Upper lobe of left lung (tissue), 6 donors: ENCODE measurements at regions not wholly inside any gene's neighbourhood (a gene's known extent, or its start where the extent isn't known, plus 50 kb on each side); places are given as distances from the start of the nearest gene placed in this dataset.

Source experiments
- ATAC-seq, 2 donors: fragments of 200-7000 bp; cut with Tn5 transposase; one replicate each; pipeline ENCODE4 v1.9.1; 2022; ENCODE audit warnings: mild to moderate bottlenecking in 2 of 2, moderate library complexity in 2 of 2; ENCODE audit not compliant: low FRiP score in 2 of 2
- DNase-seq, 2 donors: peaks; one replicate each; pipeline ENCODE4 v3.0.0-alpha.2; 2019 to 2020
- H3K27ac ChIP-seq, 4 donors: fragments of 200-600 bp; sonication (generic); one replicate each; pipeline ENCODE4 v1.5.1; 2016 to 2019
- H3K27me3 ChIP-seq, 4 donors: fragments of 200-600 bp; sonication (generic); one replicate each; pipeline ENCODE4 v1.5.1; 2017 to 2019
- H3K36me3 ChIP-seq, 4 donors: fragments of 200-600 bp; sonication (generic); one replicate each; pipeline ENCODE4 v1.5.1; 2016 to 2019
- H3K4me1 ChIP-seq, 4 donors: fragments of 200-600 bp; sonication (generic); one replicate each; pipeline ENCODE4 v1.5.1; 2018 to 2019
- H3K4me3 ChIP-seq, 4 donors: fragments of 200-600 bp; sonication (generic); one replicate each; pipeline ENCODE4 v1.5.1; 2017 to 2019; ENCODE audit warnings: mild to moderate bottlenecking in 2 of 4, moderate library complexity in 1 of 4
- H3K9me3 ChIP-seq, 4 donors: fragments of 200-600 bp; sonication (generic); one replicate each; pipeline ENCODE4 v1.5.1; 2018 to 2019
- CTCF ChIP-seq, 6 experiments: fragments of 450-650 bp in 4 of 6; fragments of 200-600 bp in 2 of 6; sonication (generic) in 2 of 6; IDR thresholded peaks; one replicate each; pipeline ENCODE4 v1.5.1; 2016 to 2019; ENCODE audit warnings: antibody characterized with exemption in 6 of 6
- EP300 ChIP-seq, 4 donors: sonication (generic); formaldehyde crosslinking; IDR thresholded peaks; one replicate each; pipeline ENCODE4 v1.5.1; 2017; ENCODE audit warnings: antibody characterized with exemption in 4 of 4, control low read depth in 2 of 4
- POLR2A ChIP-seq, 4 donors: fragments of 450-650 bp; IDR thresholded peaks; one replicate each; pipeline ENCODE4 v1.5.1; 2016 to 2017; ENCODE audit warnings: antibody characterized with exemption in 4 of 4, mild to moderate bottlenecking in 2 of 4
- POLR2AphosphoS5 ChIP-seq, 2 donors: sonication (generic); formaldehyde crosslinking; IDR thresholded peaks; one replicate each; pipeline ENCODE4 v1.5.1; 2017; ENCODE audit warnings: antibody characterized with exemption in 2 of 2
- WGBS, 2 donors: methylation state at CpG; one replicate each; pipeline ENCODE4 v1.1.5; 2017 to 2018; 5-methylcytosine and 5-hydroxymethylcytosine counted together
- donor health status: DM: no; HTN: no; CAD: no; lungs with moderate emphysema.
- donor health status: DM: no; HTN: yes; CAD: no; lungs with severe emphysema.

DNA sequence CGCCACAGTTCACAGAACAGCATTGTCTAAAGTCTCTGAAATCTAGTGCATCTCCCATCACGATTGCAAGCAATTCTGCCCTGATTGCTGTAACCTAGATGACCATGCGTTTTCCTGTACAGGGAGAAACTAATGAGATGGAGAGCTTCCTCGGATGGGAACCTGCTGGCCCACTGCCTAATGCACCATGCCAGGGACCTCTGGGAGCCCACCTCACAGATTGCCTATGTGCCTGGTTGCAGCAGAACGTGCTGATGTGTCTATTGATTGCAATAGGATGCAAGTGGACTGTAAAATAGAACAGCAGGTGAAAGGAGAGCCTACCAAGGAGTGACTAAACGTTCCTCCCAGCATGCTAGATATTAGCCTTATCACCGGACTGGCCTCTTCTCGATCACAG, 141.0 kb upstream of the RAB12 start:
- DNase-seq (no peak), ATAC-seq (no peak)
- H3K9me3 ChIP-seq: no peaks in the 10 kb centered on the region
- TF ChIP-seq CTCF (IDR thresholded peaks at IDR 0.05) (no peak), POLR2A (IDR thresholded peaks at IDR 0.05) (no peak), EP300 (IDR thresholded peaks at IDR 0.05) (no peak), POLR2AphosphoS5 (IDR thresholded peaks at IDR 0.05) (no peak)
- no peak overlapping the region for H3K27ac ChIP-seq
- WGBS, 2 donors: 82 to 90% methylated on average over 5 to 8 of the region's 8 CpGs
- H3K4me1 ChIP-seq: peaks cover 0 to 10% (median 8%) of the 10 kb centered on the region in 4 donors
- H3K27me3 ChIP-seq: no peaks in the 10 kb centered on the region
- no peak overlapping the region for H3K4me3 ChIP-seq
- no peaks in the 10 kb centered on the region for H3K36me3 ChIP-seq

GRCh38 chr18:8468921-8469335, 140.3 kb upstream of the RAB12 start:
- DNase-seq: no peak

GRCh38 chr18:8469544-8470130, 139.6 kb upstream of the RAB12 start:
- 54 to 63% methylated on average over 6 of the region's 6 CpGs for WGBS, 2 donors
- no peaks in the 10 kb centered on the region for H3K9me3 ChIP-seq
- no peak overlapping the region for H3K4me3 ChIP-seq
- ATAC-seq (peak in 1 of 2 donors; percentile 50), DNase-seq (no peak)
- H3K36me3 ChIP-seq: no peaks in the 10 kb centered on the region
- no peaks in the 10 kb centered on the region for H3K27me3 ChIP-seq
- TF ChIP-seq POLR2A (IDR thresholded peaks at IDR 0.05): no peak
- no peak for TF ChIP-seq EP300 (IDR thresholded peaks at IDR 0.05)
- no peak for TF ChIP-seq CTCF (IDR thresholded peaks at IDR 0.05)
- H3K27ac ChIP-seq: no peak overlapping the region
- H3K4me1 ChIP-seq: peaks cover 0 to 10% (median 8%) of the 10 kb centered on the region in 4 donors

More at GRCh38 chr18:8468921-8469335, 140.3 kb upstream of the RAB12 start:
- peaks cover 0 to 10% (median 8%) of the 10 kb centered on the region in 4 donors for H3K4me1 ChIP-seq
- WGBS, 2 donors: 35 to 51% methylated on average over 9 of the region's 9 CpGs
- TF ChIP-seq POLR2AphosphoS5 (IDR thresholded peaks at IDR 0.05): no peak
- TF ChIP-seq POLR2A (IDR thresholded peaks at IDR 0.05): no peak
- no peak for TF ChIP-seq EP300 (IDR thresholded peaks at IDR 0.05)
- no peak for TF ChIP-seq CTCF (IDR thresholded peaks at IDR 0.05)
- H3K9me3 ChIP-seq: no peaks in the 10 kb centered on the region
- no peaks in the 10 kb centered on the region for H3K27me3 ChIP-seq
- H3K36me3 ChIP-seq: no peaks in the 10 kb centered on the region
- no peak for ATAC-seq
- H3K4me3 ChIP-seq: no peak overlapping the region
- no peak overlapping the region for H3K27ac ChIP-seq

GRCh38 chr18:8471372-8471771, 137.9 kb upstream of the RAB12 start:
- Histone ChIP-seq H3K4me3 (no peak overlapping the region), H3K27ac (no peak overlapping the region), H3K4me1 (peaks cover 0 to 10% (median 8%) of the 10 kb centered on the region in 4 donors), H3K27me3 (no peaks in the 10 kb centered on the region), H3K9me3 (no peaks in the 10 kb centered on the region), H3K36me3 (no peaks in the 10 kb centered on the region)
- ATAC-seq (no peak), DNase-seq (no peak)
- no peak for TF ChIP-seq POLR2AphosphoS5 (IDR thresholded peaks at IDR 0.05)
- no peak for TF ChIP-seq POLR2A (IDR thresholded peaks at IDR 0.05)
- TF ChIP-seq CTCF (IDR thresholded peaks at IDR 0.05): no peak
- TF ChIP-seq EP300 (IDR thresholded peaks at IDR 0.05): no peak
- 91 to 97% methylated on average over 6 of the region's 6 CpGs for WGBS, 2 donors

- no peaks in the 10 kb centered on the region for H3K36me3 ChIP-seq
- no peak overlapping the region for H3K4me3 ChIP-seq
- ATAC-seq (no peak), DNase-seq (no peak)
- H3K9me3 ChIP-seq: no peaks in the 10 kb centered on the region
- peaks cover 0 to 5% (median 0%) of the 10 kb centered on the region in 4 donors for H3K4me1 ChIP-seq
- H3K27me3 ChIP-seq: no peaks in the 10 kb centered on the region
- H3K27ac ChIP-seq: no peak overlapping the region
- 82 to 91% methylated on average over 3 of the region's 3 CpGs for WGBS, 2 donors
- TF ChIP-seq POLR2AphosphoS5 (IDR thresholded peaks at IDR 0.05) (no peak), EP300 (IDR thresholded peaks at IDR 0.05) (no peak), CTCF (IDR thresholded peaks at IDR 0.05) (no peak), POLR2A (IDR thresholded peaks at IDR 0.05) (no peak)
Measured at GRCh38 chr18:8474661-8475060, 134.6 kb upstream of the RAB12 start.
